ENCODE measurements at regions not wholly inside any gene's neighbourhood (a gene's known extent, or its start where the extent isn't known, plus 50 kb on each side); places are given as distances from the start of the nearest gene placed in this dataset.
A peak's percentile ranks its signal among the peaks of the same experiment; 100 is the strongest.

GRCh38 chr16:48487287-48487686 lies 102.1 kb upstream of the SIAH1 start:
- DNase-seq, result no peak

- no peak for DNase-seq
These were observed 96.6 kb upstream of the SIAH1 start for GRCh38 chr16:48481772-48482171.

- no peak for DNase-seq
These were observed 96.0 kb upstream of the SIAH1 start for GRCh38 chr16:48481211-48481610.

GRCh38 chr16:48479955-48480354 lies 94.7 kb upstream of the SIAH1 start:
- no peak for DNase-seq

- DNase-seq, result no peak
These were observed 94.1 kb upstream of the SIAH1 start for GRCh38 chr16:48479329-48479728.

- no peak for DNase-seq
These were observed 93.2 kb upstream of the SIAH1 start for GRCh38 chr16:48478393-48478792.

- no peak for DNase-seq
These were observed 86.2 kb upstream of the SIAH1 start for GRCh38 chr16:48471435-48471834.

- no peak for DNase-seq
These were observed 77.0 kb upstream of the SIAH1 start for GRCh38 chr16:48462106-48462740.

- no peak for DNase-seq
These were observed 74.0 kb upstream of the SIAH1 start for GRCh38 chr16:48459167-48459566.

- DNase-seq, result no peak
These were observed 68.8 kb upstream of the SIAH1 start for GRCh38 chr16:48454051-48454450.

- DNase-seq, result no peak
These were observed 68.0 kb upstream of the SIAH1 start for GRCh38 chr16:48452991-48453760.

- DNase-seq, result no peak
These were observed 66.1 kb upstream of the SIAH1 start for GRCh38 chr16:48451323-48451722.

GRCh38 chr16:48450367-48450766 lies 65.2 kb upstream of the SIAH1 start:
- no peak for DNase-seq

GRCh38 chr16:48448841-48449481 lies 63.7 kb upstream of the SIAH1 start:
- no peak for DNase-seq

GRCh38 chr16:48447940-48448536 lies 62.8 kb upstream of the SIAH1 start:
- DNase-seq, result no peak

GRCh38 chr16:48447428-48447827 lies 62.2 kb upstream of the SIAH1 start:
- no peak for DNase-seq

GRCh38 chr16:48446534-48446920 lies 61.3 kb upstream of the SIAH1 start:
- no peak for DNase-seq

GRCh38 chr16:48445782-48446533 lies 60.7 kb upstream of the SIAH1 start:
- no peak for DNase-seq

- no peak for DNase-seq
These were observed 59.4 kb upstream of the SIAH1 start for GRCh38 chr16:48444574-48444973.

GRCh38 chr16:48442379-48442778 lies 57.2 kb upstream of the SIAH1 start:
- no peak for DNase-seq

- peak; percentile 6 for DNase-seq
These were observed 56.7 kb upstream of the SIAH1 start for GRCh38 chr16:48441863-48442279.

GRCh38 chr16:48441106-48441505 lies 55.9 kb upstream of the SIAH1 start:
- DNase-seq, result no peak

GRCh38 chr16:48438414-48438813 lies 53.2 kb upstream of the SIAH1 start:
- no peak for DNase-seq

Data from NCI-H1092 (cell line).